ENCODE measurements at regions not wholly inside any gene's neighbourhood (a gene's known extent, or its start where the extent isn't known, plus 50 kb on each side); places are given as distances from the start of the nearest gene placed in this dataset.

DNA sequence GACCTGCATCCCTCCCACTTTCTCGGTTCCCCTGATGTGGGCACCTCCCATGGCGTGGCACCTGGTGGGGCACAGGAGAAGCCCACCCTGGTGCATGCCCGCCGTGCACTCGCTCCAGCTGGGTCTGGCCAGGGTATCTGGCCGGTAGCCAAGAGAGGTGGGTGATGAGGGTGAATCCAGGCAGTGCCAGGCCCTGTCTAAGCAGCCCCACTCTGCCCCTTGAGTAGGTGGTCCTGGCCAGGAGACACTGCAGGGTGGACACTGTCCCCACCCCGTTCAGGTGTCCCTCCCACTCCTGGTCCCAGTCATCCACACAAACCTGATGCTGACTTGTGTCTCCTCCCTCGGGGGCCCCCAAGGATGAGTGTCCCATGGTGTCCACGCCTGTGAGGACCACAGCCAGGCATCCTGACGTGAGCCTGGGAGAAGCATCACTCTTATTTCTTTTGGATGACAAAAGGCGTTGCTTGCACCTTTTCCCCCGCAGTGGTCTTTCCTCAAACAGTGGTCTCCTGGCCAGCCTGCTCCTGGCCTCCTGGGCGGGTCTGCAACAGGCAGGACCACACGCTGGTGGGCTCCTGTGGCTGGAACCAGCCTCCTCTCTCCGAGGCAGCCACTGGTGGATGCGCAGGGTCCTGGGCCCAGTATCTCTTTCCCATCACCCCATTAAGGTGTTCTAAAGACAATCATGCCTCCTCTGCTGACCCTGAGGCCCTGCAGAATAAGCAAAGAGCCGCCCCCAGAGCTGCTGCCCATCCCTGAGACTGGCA, 922.3 kb downstream of the BRD1 start:
- DNase-seq = no peak

DNA sequence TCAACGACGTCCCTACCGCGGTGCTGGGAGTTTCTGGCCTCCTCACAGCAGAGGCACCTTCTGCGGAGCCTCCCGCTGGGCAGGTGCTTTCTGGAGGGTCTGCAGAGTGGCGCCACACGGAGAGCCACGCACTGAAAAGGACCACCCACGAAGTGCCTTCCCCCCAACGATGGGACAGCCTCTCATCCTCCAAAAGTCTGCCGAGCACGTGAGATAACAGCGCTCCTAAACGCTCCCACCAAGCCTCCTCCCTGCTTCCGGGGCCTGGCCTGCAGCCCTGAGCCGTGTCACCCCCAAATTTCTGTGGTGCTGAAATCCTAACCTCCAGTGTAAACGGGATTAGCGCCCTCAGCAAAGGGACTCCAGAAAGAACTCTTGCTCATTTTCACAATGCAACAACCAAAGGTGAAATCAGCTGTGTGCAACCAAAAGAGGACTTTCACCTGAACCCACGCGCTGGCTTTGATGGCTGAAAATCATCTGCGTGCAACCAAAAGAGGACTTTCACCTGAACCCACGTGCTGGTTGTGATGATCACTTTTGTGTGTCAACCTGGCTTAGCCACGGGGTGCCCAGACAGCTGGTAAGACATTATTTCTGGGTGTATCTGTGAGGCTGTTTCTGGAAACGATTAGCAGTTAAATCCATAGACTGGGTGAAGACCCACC, 924.6 kb downstream of the BRD1 start:
- DNase-seq = no peak

DNA sequence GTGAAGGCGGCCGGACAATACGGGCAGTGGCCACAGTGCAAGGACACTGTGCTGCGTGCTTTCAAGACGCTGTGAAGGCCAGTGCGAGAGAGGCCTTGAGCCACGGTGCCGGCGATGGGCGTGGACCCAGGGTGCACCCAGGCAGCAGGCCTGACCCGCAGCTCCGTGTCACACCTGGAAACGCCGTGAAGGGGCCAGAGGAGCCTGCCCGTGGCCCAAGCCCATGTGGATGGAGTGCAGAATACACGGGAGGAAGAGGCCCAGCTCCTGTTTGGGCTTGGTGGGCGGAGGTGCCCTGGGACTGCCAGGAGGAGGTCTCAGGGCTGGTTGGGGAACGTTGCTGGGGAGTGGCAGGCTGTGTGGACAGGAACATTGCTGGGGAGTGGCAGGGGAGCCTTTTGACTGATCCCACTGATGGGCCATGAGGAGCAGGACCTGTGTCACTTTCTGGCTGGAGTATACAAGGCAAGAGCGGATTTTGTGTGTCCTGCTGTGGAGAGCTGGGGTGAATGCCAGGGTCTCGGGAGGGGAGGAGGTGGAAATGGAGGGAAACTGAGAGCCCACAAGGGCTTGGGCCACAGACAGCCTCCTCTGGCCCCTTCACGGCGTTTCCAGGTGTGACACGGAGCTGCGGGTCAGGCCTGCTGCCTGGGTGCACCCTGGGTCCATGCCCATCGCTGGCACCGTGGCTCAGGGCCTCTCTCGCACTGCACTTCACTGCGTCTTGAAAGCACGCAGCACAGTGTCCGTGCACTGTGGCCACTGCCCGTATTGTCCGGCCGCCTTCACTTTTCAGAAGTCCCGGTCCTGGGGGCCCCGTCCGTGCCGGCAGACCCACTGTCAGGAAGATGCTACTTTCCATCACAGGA, 925.4 kb downstream of the BRD1 start:
- DNase-seq = no peak

DNA sequence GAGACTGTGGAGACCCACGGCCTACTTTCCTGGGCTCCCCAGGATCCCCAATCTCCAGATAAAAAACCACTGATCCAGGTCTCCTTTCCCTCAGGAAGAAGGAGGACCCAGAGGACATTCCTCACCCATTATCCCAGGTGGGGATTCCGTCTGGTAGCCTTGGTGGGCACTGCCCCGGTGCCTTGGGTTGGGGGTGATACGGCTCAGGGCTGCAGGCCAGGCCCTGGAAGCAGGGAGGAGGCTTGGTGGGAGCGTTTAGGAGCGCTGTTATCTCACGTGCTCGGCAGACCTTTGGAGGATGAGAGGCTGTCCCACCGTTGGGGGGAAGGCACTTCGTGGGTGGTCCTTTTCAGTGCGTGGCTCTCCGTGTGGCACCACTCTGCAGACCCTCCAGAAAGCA, 926.3 kb downstream of the BRD1 start:
- no peak for DNase-seq

DNA sequence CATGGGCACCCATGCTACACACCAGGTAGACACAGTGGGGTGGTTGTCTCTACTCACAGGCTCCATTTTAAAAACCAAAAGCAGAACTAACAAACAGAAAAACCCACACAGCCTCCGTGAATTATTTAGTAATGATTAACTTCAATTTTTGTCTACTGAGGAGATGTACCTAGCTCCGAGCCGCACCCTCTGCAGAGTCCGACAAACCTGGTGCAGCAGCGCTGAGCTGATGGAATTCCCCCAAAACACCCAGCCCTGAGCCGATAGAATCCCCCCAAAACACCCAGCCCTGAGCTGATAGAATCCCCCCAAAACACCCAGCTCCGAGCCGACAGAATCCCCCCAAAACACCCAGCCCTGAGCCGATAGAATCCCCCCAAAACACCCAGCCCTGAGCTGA, 927.0 kb downstream of the BRD1 start:
- DNase-seq = no peak

DNA sequence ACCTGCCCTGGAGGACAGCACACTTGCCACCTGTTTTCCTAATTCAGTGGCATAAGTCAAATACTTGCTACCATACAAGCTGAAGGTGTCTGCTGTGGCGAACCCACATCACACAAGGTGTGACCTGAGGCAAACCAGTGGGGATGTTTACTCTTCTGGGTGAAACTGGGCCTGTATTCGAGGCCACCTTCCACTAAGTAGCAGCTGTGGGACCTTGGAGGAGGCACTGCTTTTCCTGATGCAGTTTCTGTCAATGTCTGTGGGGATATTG, 927.4 kb downstream of the BRD1 start:
- DNase-seq = no peak

DNA sequence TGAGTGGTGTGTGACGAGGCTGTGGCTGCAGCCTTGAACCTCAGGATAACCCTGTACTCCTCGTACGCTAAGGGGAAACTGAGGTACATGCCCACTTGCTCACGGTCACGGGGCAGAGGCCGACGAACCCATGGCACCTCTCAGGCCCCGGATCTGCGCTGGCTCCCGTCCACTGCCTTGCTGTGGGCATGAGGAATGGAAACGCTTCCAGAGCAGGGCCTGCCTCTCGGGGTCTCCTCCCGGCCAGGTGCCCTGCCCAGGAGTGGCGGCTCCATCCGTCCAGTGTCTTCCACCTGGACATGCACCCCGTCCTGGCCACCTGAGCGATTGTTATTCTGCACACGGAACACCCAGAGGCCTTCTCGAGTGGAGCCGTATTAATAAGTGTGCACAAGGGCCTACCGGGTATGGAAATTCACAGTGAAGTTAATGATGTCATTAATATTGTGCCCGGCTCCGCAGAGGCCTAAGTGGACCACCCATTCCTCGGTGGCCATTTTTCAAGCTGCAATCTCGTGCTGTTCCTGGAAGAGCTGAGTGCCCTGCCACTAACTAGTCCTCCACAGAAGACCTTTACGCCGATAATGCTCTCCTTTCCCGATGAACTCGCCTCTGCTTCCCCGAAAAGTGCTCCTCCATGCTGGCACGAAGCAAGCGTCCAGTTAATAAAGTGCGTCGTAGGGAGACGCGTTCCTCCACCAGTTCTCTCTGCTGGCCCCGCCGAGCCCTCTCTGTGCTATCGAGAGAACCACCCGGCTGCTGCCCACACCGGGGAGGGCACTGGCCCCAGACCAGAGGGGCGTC, 927.9 kb downstream of the BRD1 start:
- no peak for DNase-seq

DNA sequence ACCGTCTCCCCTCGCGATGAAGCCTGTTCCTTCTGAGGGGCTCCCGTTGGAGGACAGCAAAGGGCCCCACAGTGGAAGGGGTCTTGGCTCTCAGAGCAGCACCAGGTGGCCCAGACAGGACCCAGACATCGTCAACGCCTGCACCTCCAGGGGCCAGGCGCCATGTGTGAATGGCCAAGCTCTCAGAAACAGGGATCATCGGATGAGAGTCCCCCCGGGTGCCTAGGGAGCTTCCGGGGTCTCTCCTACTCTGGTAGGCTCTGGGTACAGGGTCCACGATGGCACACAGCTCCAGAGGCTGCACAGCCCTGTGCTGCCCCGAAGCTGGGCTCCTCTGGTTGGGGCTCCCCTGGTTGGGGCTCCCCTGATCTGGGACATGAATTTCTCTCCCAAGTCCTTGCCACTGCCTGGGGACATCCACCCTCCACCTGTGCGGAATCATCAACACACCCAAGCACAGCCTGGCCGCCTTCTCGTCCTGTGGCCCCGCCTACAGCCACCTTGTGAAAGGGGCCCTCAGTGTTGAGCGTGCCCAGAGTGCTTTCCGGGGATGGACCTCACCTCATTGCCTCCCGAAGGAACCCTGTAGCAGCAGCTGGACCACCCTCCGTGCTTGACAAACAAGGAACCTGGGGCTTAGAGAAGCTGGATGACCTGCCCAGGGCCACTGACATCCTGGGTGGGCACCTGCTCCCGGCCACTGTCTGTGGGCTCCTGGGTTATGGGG, 929.0 kb downstream of the BRD1 start:
- DNase-seq = no peak

DNA sequence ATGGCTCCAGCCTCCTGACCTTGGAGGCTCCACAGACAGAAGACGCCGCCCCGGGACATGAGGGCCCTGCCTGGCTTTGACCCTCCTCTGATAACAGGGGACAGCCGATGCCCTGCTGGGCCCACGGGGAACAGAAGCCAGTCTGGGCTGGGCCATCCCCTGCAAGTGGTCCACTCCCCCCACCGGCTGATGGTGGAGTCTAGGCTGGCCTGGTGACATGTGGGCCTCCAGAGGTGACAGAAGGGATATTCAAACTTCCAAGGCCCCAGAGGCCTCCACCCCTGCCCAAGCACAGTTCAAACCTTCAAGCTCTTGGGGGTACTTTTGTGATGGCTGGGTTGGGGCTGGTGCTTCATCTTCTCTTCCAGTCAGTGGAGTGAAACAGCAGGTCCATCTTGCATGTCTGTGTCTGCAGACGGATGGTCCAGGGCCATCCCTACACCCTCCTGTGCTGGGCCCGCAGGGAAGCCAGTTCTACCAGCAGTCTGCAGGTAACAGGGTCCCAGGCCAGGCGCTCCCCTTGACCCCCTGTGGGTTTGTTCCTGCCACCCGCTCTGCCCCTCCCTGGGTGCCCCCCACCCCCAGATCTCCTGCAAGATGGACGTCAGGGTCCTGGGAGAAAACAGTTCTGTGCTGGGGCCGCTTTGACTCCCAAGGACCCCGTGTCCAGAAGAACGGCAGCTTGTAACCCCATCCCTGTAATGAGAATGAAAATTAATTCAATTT, 929.9 kb downstream of the BRD1 start:
- no peak for DNase-seq

DNA sequence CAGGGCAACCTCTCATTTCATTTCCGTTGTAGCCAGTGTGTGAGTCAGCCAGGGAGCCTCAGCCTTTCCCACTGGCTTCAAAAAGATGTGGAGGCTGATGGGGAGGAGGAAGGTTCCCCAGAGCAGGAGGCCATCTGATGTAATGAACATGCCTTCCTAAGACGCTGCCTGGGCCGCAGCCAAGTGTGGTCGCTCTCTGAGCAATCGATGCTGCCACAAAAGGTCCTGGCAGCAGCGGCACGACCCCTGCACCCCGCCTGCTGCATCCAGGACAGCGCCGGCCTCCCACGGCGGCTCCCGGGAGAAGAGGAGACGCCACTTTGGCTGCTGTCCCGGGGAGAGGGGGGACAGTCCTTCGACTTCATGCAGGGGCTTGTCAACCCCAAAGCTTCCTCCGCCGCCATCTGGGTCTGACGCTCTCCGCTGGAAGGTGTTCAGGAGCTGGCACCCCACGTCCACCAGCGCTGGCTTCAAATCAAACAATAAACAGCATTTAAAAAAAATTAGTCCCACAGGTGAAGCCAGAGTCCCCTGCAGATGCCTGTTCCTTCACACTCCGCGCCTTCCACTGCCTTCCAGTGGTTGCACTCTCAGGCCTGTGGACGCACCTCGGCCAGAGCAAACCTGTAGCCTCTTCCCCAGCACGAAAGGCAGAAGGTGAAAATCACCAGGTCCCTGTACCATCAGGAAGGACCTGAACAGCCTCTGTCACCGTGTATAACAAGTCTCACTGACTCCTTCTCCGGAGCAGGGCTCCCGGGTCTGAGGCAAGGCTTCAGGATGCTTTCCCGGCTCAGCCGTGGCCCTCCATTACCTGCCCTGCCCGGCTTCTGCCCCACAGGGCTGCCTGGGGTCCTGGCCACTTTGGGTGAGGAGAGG, 930.7 kb downstream of the BRD1 start:
- peak; percentile 26 for DNase-seq

DNA sequence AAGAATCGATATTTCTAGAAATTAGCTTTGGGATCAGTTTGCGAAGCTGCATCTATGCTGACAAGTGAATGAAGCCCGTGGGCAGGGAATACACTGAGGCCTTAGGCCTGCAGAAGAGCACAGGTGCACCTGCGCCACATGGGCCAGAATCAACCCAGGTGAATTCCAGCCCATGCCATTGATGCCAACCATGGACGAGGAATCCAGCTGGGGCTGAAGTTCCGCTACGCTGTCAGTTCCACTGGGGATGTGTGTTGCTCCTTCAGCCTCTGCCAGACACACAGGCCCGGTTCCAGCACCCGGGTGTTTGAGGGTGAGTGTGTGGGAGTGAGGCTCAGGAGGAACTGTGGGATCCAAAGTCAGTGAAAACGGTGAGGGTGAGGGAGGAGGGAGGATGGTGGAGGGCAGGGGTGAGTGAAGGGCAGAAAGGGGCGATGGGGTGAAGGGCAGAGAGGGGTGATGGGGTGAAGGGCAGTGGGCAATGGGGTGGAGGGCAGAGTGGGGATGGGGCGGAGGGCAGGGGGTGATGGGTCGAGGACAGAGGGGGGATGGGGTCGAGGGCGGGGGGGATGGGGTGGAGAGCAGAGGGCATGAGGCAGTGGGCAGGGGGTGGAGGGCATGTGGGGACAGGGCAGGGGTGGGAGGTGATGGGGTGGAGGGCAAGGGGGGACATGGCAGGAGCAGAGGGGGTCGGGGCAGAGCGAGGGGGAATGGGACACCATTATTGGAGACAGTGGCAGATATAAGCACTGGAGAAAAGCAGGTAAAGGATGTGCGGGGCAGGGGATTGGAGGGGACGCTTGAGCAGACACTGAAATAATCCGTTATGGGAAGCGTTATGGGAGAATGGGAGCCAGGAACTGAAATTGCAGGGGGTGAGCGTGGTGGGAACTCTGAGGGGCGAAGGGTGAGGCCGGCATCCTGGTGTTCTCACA, 931.6 kb downstream of the BRD1 start:
- no peak for DNase-seq

DNA sequence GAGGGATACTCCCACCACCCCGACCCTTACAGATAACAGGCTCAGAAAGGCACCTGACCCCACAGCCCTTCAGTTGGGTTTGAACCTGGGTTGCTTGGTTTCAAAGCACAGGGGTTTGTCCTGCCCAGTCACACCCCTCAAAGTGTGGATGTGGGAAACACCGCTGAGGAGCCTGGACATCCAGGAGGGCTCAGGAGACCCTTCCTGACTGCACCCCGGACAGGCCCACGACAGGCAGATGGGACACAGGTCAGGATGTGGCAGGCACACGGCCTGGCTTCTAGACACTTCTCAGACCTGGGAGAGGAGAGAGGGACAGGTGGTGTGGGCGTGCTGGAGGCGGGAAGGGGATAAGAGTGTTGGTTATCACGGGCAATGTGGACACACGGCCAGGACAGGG, 932.3 kb downstream of the BRD1 start:
- DNase-seq = no peak

DNA sequence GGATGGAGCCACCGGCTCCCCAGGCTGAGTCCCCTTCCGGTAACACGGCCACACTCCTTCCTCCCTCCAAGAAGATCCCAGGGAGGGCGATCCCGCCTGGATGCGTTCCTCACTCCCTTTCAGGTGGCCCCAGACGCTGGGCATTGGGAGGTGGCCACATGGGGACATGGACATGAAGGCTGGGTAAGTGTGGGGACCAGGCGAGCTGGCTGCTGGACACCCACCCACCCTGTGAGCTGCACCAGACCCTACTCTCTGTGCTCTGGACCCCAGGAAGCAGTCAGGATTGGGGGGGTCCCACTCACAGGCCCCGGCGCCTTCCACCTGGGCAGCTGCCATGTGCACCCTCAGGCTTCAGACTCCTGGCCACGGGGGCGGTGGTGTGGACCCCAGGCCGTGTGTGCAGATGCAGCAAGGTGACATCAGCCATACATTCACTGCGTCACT, 932.8 kb downstream of the BRD1 start:
- no peak for DNase-seq

DNA sequence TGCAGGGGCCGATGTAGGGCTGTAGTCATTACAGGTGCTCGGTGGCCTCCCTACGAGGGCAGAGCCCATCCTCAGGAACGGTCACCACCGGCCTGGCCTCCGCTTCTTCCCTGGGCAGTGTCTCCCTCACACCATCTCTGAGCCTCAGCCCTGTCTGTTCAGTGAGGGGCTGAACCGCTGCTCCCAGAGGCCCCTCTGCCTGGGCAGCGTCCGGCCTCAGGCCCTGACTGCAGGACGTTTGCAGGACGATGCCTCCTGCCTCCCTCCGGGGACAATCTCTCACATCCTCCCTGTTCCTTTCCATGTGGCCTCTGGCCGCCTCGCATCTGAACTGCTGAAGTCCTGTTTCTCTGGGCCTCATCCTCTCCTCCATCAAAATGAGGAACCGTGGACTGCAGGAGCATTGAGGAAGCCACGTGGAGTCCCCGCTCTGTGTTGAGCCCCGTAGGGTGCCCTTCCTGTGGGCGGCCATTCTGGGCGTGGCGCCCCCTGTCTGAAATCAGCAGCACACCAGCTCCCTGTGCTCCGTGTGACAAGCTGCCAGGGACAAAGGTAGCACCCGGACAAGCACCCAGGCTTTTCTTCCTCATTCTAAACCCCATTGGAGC, 933.5 kb downstream of the BRD1 start:
- no peak for DNase-seq

DNA sequence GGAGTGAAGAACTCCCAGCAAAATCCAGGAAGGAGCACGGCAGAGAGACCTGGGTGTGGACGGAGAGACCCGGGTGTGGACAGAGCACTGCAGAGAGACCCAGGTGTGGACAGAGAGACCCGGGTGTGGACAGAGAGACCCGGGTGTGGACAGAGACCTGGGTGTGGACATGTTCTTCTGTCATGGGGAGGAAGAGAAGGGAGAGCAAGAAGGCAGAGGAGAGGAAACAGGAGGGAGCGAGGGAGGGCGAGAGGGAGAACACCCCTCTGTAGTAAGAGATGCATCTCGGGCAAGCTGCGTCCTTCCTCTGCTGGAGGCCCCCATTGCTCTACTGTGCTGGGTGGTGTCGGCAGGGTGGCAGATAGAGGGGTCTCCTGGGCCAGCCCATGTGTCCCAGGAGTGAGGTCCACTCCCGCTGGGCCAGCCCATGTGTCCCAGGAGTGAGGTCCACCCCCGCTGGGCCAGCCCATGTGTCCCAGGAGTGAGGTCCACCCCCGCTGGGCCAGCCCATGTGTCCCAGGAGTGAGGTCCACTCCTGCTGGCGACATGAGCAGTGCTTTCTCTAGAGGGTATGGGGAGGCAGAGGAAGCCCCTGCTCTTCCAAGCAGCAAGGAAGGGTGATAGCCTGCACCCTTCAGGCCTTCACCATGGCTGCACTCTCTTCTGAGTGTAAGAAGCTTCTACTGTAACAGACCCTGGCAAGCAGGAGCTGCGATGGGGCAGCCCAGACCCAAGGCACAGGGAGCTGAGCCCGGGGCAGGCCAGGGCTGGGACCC, 934.2 kb downstream of the BRD1 start:
- DNase-seq = no peak

DNA sequence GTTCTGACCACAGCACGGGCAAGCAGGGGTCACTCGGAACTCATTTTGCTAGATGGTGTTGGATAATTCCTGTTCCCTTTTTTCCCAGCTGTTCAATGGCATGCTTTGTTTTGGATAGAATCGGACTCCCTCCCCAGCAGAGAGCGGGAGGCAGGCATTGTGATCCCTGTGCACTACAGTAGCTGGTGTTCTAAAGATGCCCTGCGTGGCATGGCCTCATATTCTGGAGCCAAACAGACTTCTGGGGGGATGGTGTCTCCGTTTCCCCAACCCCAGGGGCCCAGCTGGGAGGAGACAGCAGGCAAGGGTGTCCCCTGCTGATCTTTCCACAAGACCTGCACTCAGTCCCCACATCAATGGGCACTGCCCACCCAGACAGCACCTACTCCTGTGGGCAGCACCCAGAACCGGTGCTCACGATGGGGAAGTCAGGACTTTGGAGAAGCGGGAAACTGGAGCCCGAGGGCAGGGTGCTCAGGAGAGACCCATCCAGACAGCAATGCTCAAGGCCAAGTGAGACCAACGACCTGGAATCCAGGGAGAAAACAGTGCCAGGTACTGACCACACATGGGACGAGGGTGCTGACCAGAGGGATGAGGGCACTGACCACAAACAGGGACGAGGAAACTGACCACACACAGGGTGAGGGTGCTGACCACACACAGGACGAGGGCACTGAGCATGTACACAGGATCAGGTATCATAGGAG, 934.9 kb downstream of the BRD1 start:
- no peak for DNase-seq
